ENCODE measurements at regions not wholly inside any gene's neighbourhood (a gene's known extent, or its start where the extent isn't known, plus 50 kb on each side); places are given as distances from the start of the nearest gene placed in this dataset.

GRCh38 chr4:90007494-90008167, 113.0 kb downstream of the MMRN1 start:
- no peak for TF ChIP-seq CTCF (IDR thresholded peaks at IDR 0.05; ENCODE audit: insufficient read depth, low read depth, low read length, missing control alignments)
- H3K4me3 ChIP-seq (ENCODE audit: low read length) = no peak overlapping the region
- DNase-seq (ENCODE audit: low read depth) = no peak

- no peak overlapping the region for H3K4me3 ChIP-seq (ENCODE audit: low read length)
- DNase-seq (ENCODE audit: low read depth) = no peak
- no peak for TF ChIP-seq CTCF (IDR thresholded peaks at IDR 0.05; ENCODE audit: insufficient read depth, low read depth, low read length, missing control alignments)
Observed at GRCh38 chr4:90012918-90013317, 114.3 kb upstream of the CCSER1 start.

- no peak overlapping the region for H3K4me3 ChIP-seq (ENCODE audit: low read length)
- no peak for DNase-seq (ENCODE audit: low read depth)
- TF ChIP-seq CTCF (IDR thresholded peaks at IDR 0.05; ENCODE audit: insufficient read depth, low read depth, low read length, missing control alignments) = no peak
Observed at GRCh38 chr4:90024519-90024918, 102.7 kb upstream of the CCSER1 start.

- peak; percentile 43 for TF ChIP-seq CTCF (IDR thresholded peaks at IDR 0.05; ENCODE audit: insufficient read depth, low read depth, low read length, missing control alignments)
- DNase-seq (ENCODE audit: low read depth) = peak; percentile 22
- no peak overlapping the region for H3K4me3 ChIP-seq (ENCODE audit: low read length)
Observed at GRCh38 chr4:90025248-90025647, 101.9 kb upstream of the CCSER1 start.

- DNase-seq (ENCODE audit: low read depth) = no peak
- H3K4me3 ChIP-seq (ENCODE audit: low read length) = no peak overlapping the region
- no peak for TF ChIP-seq CTCF (IDR thresholded peaks at IDR 0.05; ENCODE audit: insufficient read depth, low read depth, low read length, missing control alignments)
Observed at GRCh38 chr4:90027565-90027964, 99.6 kb upstream of the CCSER1 start.

GRCh38 chr4:90028460-90028859, 98.7 kb upstream of the CCSER1 start:
- no peak for DNase-seq (ENCODE audit: low read depth)
- no peak for TF ChIP-seq CTCF (IDR thresholded peaks at IDR 0.05; ENCODE audit: insufficient read depth, low read depth, low read length, missing control alignments)
- H3K4me3 ChIP-seq (ENCODE audit: low read length) = no peak overlapping the region

GRCh38 chr4:90030202-90030601, 97.0 kb upstream of the CCSER1 start:
- no peak for DNase-seq (ENCODE audit: low read depth)
- H3K4me3 ChIP-seq (ENCODE audit: low read length) = no peak overlapping the region
- TF ChIP-seq CTCF (IDR thresholded peaks at IDR 0.05; ENCODE audit: insufficient read depth, low read depth, low read length, missing control alignments) = no peak
